Liver (tissue), 8 donors: ENCODE measurements at regions not wholly inside any gene's neighbourhood (a gene's known extent, or its start where the extent isn't known, plus 50 kb on each side); places are given as distances from the start of the nearest gene placed in this dataset.

Experiments
- DNase-seq: peaks from one replicate; pipeline ENCODE4 v3.0.0-alpha.2; 2017; ENCODE audit warnings: low spot score
- H3K27ac ChIP-seq, 2 donors: one replicate each; pipeline ENCODE4 v1.7.0; 2013; ENCODE audit warnings: inconsistent platforms in 2 of 2, low read length in 2 of 2, control low read depth in 1 of 2, low read depth in 1 of 2, mild to moderate bottlenecking in 1 of 2
- H3K27me3 ChIP-seq, 4 donors: one replicate each; pipeline versions ENCODE4 v1.6.1 to v1.7.0; 2013; ENCODE audit warnings: low read length in 3 of 4, inconsistent platforms in 1 of 4, mild to moderate bottlenecking in 1 of 4, moderate library complexity in 1 of 4; ENCODE audit not compliant: control insufficient read depth in 4 of 4, insufficient read depth in 4 of 4
- H3K36me3 ChIP-seq, 4 donors: one replicate each; pipeline versions ENCODE4 v1.6.1 to v1.7.0; 2013; ENCODE audit warnings: low read length in 3 of 4, mild to moderate bottlenecking in 3 of 4, low read depth in 1 of 4, moderate library complexity in 1 of 4; ENCODE audit not compliant: control insufficient read depth in 4 of 4, insufficient read depth in 3 of 4
- H3K4me1 ChIP-seq, 4 donors: one replicate each; pipeline versions ENCODE4 v1.6.1 to v1.7.0; 2013; ENCODE audit warnings: low read length in 3 of 4, mild to moderate bottlenecking in 3 of 4, moderate library complexity in 1 of 4; ENCODE audit not compliant: control insufficient read depth in 4 of 4, insufficient read depth in 4 of 4
- H3K4me3 ChIP-seq, 3 donors: one replicate each; pipeline versions ENCODE4 v1.6.1 to v1.7.0; 2013; ENCODE audit warnings: low read length in 3 of 3, control low read depth in 1 of 3, low read depth in 1 of 3, mild to moderate bottlenecking in 1 of 3
- H3K9ac ChIP-seq, 2 donors: one replicate each; pipeline ENCODE4 v1.7.0; 2013; ENCODE audit warnings: low read length in 2 of 2, mild to moderate bottlenecking in 2 of 2, moderate library complexity in 2 of 2, control low read depth in 1 of 2, low read depth in 1 of 2
- H3K9me3 ChIP-seq, 4 donors: one replicate each; pipeline versions ENCODE4 v1.6.1 to v1.7.0; 2013; ENCODE audit warnings: low read length in 3 of 4; ENCODE audit not compliant: control insufficient read depth in 4 of 4
- ATF3 ChIP-seq: IDR thresholded peaks from 2 replicates; pipeline ENCODE4 v1.6.1; 2016; ENCODE audit warnings: antibody characterized with exemption
- CTCF ChIP-seq: fragments of 150-350 bp; IDR thresholded peaks from 2 replicates; pipeline ENCODE4 v1.5.1; 2017; ENCODE audit warnings: improper control_type of control experiment, low read depth, low read length; ENCODE audit not compliant: missing input control
- EGR1 ChIP-seq, 2 donors: IDR thresholded peaks; 2 replicates each; pipeline ENCODE4 v1.6.1; 2016 to 2018; ENCODE audit warnings: antibody characterized with exemption in 2 of 2, low read depth in 2 of 2
- FOXA1 ChIP-seq: IDR thresholded peaks from 2 replicates; pipeline ENCODE4 v1.6.1; 2016; ENCODE audit warnings: antibody characterized with exemption
- GABPA ChIP-seq, 2 donors: IDR thresholded peaks in 1 of 2; conservative IDR thresholded peaks in 1 of 2; 2 replicates each; pipeline ENCODE4 v1.6.1; 2016; ENCODE audit warnings: antibody characterized with exemption in 2 of 2, mild to moderate bottlenecking in 1 of 2, moderate library complexity in 1 of 2
- HNF4A ChIP-seq, 2 donors: conservative IDR thresholded peaks; 2 replicates each; pipeline ENCODE4 v1.6.1; 2016; ENCODE audit warnings: antibody characterized with exemption in 2 of 2, mild to moderate bottlenecking in 2 of 2
- HNF4G ChIP-seq: IDR thresholded peaks from 2 replicates; pipeline ENCODE4 v1.6.1; 2016; ENCODE audit warnings: antibody characterized with exemption
- JUND ChIP-seq, 2 donors: IDR thresholded peaks; 2 replicates each; pipeline ENCODE4 v1.6.1; 2016; ENCODE audit warnings: antibody characterized with exemption in 2 of 2
- RAD21 ChIP-seq, 2 donors: IDR thresholded peaks; 2 replicates each; pipeline ENCODE4 v1.6.1; 2016; ENCODE audit warnings: antibody characterized with exemption in 2 of 2, mild to moderate bottlenecking in 2 of 2
- REST ChIP-seq: IDR thresholded peaks from 2 replicates; pipeline ENCODE4 v1.6.1; 2016; ENCODE audit warnings: antibody characterized with exemption, mild to moderate bottlenecking
- TAF1 ChIP-seq: conservative IDR thresholded peaks from 2 replicates; pipeline ENCODE4 v1.6.1; 2016; ENCODE audit warnings: antibody characterized with exemption, mild to moderate bottlenecking
- YY1 ChIP-seq: IDR thresholded peaks from 2 replicates; pipeline ENCODE4 v1.6.1; 2016; ENCODE audit warnings: antibody characterized with exemption, mild to moderate bottlenecking
- WGBS: extraction: QIAGEN DNeasy Blood & Tissue Kit; methylation state at CpG from one replicate; pipeline ENCODE4 v1.1.7; 2013; 5-methylcytosine and 5-hydroxymethylcytosine counted together
- donor health status: healthy.
- donor health status: healthy.
- donor health status: healthy.
- donor health status: healthy.
- donor health status: healthy.

- DNase-seq: no peak
- no peaks in the 10 kb centered on the region for H3K36me3 ChIP-seq
- no peak for TF ChIP-seq HNF4A (conservative IDR thresholded peaks at IDR 0.05)
- TF ChIP-seq HNF4G: no peak
- TF ChIP-seq YY1: no peak
- no peak for TF ChIP-seq ATF3
- no peak for TF ChIP-seq TAF1
- no peak for TF ChIP-seq EGR1 (IDR thresholded peaks at IDR 0.05; ENCODE audit: low read depth in 2 of 2)
- TF ChIP-seq FOXA1: no peak
- H3K4me3 ChIP-seq: no peak overlapping the region
- H3K9ac ChIP-seq: no peak overlapping the region
- H3K27ac ChIP-seq: no peak overlapping the region
- no peaks in the 10 kb centered on the region for H3K9me3 ChIP-seq
- peaks cover 0 to 2% (median 0%) of the 10 kb centered on the region in 4 donors for H3K27me3 ChIP-seq
- no peaks in the 10 kb centered on the region for H3K4me1 ChIP-seq
Measured at GRCh38 chr3:26915208-26915607, 292.6 kb downstream of the LRRC3B start.

- Histone ChIP-seq H3K36me3 (no peaks in the 10 kb centered on the region), H3K4me1 (no peaks in the 10 kb centered on the region), H3K4me3 (no peak overlapping the region), H3K9me3 (no peaks in the 10 kb centered on the region), H3K27ac (no peak overlapping the region), H3K27me3 (peaks cover 0 to 2% (median 0%) of the 10 kb centered on the region in 4 donors), H3K9ac (no peak overlapping the region)
- DNase-seq: no peak
- no peak for TF ChIP-seq GABPA (IDR thresholded peaks at IDR 0.05 in 1 of 2, conservative IDR thresholded peaks at IDR 0.05 in 1 of 2)
- 51% methylated on average over 12 of the region's 12 CpGs for WGBS
Measured at GRCh38 chr3:26920646-26921478, 298.3 kb downstream of the LRRC3B start.

- no peak for DNase-seq
- no peak overlapping the region for H3K9ac ChIP-seq
- H3K27ac ChIP-seq: no peak overlapping the region
- 40% methylated on average over 1 of the region's 1 CpG for WGBS
- H3K4me3 ChIP-seq: no peak overlapping the region
- H3K9me3 ChIP-seq: no peaks in the 10 kb centered on the region
- no peaks in the 10 kb centered on the region for H3K36me3 ChIP-seq
- TF ChIP-seq RAD21 (IDR thresholded peaks at IDR 0.05) (no peak), HNF4G (no peak), JUND (IDR thresholded peaks at IDR 0.05) (no peak), ATF3 (no peak), TAF1 (no peak), CTCF (no peak), REST (no peak), EGR1 (IDR thresholded peaks at IDR 0.05; ENCODE audit: low read depth in 2 of 2) (no peak)
- no peaks in the 10 kb centered on the region for H3K4me1 ChIP-seq
- H3K27me3 ChIP-seq: no peaks in the 10 kb centered on the region
Measured at GRCh38 chr3:26931896-26932295, 309.3 kb downstream of the LRRC3B start.
